GM04504 (cell line): ENCODE measurements at regions not wholly inside any gene's neighbourhood (a gene's known extent, or its start where the extent isn't known, plus 50 kb on each side); places are given as distances from the start of the nearest gene placed in this dataset.
A peak's percentile ranks its signal among the peaks of the same experiment; 100 is the strongest.
"Not testable (repeated sequence)": the region's sequence is repeated elsewhere in the genome, so short reads cannot be mapped to it uniquely, and the experiment has no call there.

Experiments used
- DNase-seq: peaks from one replicate; pipeline ENCODE4 v3.0.0-alpha.2; 2012; ENCODE audit warnings: low read depth

DNA sequence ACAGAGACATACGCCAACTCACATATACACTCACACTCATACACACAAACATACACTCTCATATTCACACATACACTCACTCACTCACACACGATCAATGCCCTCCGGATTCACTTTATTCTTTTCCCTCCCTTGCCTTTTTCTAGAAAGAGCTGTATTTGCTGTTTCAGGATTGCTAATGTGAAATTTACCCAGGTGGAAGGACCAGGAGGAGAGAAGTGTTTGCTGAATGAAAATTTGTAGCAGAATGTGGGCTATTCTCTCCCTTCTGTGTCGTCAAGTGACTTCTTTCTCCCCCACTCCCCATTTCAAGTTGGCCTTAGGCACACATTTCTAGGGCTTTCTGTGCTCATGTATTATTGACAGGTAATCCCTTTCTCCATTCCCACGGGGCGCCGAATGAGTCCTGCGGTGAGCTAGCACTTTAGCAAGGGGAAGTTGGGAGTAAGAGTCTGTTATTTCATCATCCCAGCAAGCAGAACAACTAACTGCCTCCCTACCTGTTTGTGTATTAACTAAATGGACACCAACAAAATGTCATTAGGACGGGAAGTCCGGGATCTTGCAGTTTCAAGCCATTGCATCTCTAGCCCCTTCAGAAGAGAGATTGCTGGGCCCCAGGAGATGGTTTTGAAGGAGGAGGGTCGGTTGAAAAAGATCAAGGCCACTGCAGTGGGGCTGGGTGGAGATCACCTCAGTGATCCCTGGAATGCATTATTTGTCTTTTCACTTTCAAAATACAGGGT is 97.1 kb upstream of the TAF11L2 start:
- no peak for DNase-seq

GRCh38 chr5:17401470-17402288 is 96.4 kb upstream of the TAF11L2 start:
- DNase-seq = no peak

DNA sequence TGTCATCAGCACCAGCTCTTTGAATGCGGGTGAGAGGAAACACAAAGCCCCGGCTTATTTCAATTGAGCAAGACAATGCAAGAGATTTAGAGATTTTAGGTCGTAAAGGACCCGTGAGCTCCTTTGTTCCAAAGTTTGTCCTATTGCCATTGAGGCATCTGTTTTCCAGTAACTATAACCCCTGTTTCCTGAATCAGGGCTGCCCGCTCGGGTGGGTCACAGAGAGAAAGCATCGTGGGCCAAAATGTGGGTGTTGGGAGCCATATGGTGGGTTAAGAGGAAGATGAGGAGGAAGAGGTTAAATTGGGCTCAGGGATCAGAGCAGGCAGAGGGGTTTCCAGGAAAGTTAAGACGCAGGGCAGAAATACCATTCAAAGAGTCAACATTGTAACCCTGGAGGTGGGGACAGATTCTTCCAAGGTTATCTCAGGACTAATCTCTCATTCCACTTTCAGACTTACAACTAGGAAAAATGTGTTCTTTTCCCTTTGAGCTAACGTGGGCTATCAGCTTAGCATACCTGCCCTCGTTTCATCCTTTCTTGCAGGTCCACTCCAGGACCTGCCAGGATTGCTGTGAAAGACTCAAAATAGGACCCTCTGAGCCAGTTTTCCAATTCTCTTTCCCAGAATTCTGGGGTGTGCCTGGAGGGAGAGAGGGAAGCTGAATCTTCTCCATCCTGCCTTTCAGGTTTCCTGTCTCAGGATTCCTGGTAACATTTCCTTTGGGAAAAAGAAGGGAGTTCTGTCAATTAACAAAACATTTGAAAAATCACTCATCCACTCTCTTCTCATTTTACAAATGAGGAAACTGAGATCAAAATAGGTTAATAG is 95.5 kb upstream of the TAF11L2 start:
- DNase-seq = no peak

DNA sequence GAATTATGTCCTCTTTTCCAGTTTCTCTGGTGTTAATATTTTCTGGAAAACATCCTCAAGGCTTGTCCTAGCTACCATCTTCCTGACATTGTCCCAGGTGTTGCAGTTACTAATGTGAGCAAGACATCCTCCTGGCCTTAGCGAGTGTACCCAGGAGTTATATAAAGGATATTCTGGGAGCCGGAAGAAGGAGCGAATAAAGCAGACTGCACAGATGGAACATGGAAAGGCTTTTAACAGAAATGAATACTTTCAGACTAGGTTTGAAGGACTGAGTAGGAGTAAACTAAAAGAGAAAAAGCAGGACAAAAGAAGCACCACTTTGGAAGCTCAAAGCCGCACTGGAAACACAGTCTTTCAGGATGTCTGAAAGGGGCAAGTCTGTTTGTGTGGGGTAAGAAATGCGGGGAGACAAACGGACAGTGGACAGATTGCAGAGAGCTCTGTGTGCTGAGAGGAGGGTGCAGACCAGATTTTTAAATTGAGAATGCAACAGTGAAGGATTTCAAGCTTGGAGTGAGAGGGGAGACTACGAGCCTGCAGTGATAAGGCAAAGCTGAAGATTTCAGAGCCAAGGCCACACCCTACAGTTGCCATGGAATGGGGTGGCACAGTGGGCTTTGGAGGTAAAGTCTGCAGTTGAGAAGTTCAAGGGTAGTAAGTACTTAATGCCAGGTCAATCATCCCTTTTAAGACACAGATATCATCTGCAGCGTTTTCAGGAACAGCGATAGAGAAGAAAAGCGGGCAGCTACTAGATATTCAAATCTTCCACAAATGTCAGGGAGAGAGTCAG is 94.1 kb upstream of the TAF11L2 start:
- DNase-seq = no peak

DNA sequence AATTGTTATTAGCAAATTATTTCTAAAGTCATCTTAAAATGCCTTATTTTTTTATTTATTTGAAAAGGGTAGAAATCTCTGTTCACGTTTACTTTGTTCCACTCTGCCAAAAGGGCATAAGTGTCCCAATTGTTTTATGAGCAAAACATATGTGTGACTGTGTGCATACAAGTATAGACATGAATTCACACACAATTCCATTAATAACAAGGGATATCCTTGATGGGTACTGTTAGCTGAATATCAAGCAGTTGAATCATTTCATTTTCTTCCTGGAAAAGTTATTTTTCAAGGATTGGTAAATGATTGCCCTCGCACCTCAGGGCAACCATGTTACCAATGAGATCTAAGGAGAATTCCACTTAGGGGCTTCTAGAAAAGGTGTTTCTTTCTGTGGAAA is 92.1 kb upstream of the TAF11L2 start:
- no peak for DNase-seq

DNA sequence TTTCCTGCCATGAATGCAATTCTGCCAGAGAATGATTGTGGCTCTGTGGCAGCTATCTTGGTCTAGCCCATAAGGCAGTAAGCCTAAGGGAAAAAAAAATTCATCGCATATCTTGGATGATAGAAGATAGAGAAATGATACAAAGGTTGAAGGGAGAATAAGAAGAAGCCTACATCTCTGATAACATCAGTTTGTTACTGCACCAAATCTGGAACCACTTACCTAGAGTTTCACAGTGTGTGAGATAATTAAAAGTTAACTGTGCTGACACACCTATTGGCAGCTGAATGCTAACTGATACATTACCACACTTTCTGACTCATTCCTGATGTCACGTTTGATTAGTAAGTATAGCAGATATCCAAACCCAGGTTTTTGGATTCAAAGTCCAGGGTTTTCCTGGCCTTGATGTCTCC is 91.6 kb upstream of the TAF11L2 start:
- DNase-seq = peak; percentile 8

- DNase-seq = no peak
Measured at GRCh38 chr5:17411436-17412402, 86.3 kb upstream of the TAF11L2 start.

- DNase-seq = no peak
Measured at GRCh38 chr5:17412760-17413671, 85.0 kb upstream of the TAF11L2 start.

- no peak for DNase-seq
Measured at GRCh38 chr5:17413691-17414090, 84.3 kb upstream of the TAF11L2 start.

- no peak for DNase-seq
Measured at GRCh38 chr5:17415321-17415758, 82.7 kb upstream of the TAF11L2 start.

GRCh38 chr5:17416374-17416773 is 81.7 kb upstream of the TAF11L2 start:
- not testable (repeated sequence) for DNase-seq

GRCh38 chr5:17424674-17425073 is 73.4 kb upstream of the TAF11L2 start:
- DNase-seq = no peak

DNA sequence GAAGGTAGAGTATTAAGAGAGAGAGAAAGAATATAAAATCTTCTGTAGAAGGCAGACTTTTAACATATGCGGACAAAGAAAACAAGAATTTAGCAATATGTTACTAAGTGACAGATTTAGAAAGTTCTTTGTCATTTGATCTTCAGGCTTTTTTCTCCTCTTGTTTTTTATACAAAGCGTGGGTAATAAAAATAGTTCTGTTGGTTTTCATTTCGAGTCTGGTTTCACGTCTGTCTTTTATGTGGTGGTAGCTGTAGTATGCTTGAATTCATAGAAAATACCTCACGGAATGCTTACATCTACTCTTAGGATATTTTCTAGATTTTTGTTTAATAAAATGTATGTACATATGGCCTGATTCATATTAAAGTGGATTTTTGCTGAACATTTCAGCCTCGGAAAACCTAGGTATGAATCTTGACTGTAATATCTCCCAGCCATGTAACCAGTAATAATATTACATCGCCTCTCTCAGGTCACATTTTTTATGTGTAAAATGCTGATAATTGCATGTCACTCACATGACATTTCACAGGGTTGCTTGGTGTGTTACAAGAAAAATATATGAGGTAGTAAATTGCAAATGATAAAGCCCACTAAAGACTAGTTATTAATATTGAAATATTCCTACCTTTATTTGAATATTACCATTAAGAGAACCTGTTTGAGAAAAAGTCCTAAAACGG is 72.5 kb upstream of the TAF11L2 start:
- no peak for DNase-seq

DNA sequence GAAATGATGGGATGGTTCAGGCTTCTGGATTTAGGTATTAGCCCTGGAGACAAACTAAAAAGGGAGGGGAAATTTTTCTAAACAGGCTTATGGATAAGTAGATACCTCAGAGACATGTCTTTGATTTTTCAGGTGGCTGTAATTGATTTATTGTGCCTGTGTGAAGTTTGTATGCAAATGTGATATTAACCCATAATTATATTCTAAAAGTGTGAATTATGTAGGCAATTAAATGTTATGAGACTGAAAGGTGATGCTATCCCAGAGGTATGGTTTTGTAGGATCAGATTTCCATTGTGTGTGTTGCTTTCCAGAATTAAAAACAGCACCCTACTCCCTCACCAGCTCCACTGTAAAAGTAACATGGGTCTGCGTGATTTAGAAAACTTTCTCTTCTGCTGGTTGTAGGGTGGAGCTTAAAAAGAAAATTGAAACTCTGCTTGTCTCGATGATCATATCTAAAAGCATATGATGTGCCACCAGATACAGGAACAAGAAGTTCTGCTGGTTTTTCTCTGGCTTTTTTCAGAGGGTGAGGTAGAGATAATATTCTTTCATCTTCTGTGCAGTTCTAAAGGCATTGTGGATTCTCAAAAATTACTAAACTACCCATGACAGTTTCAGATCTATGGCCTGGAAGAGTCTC is 71.8 kb upstream of the TAF11L2 start:
- DNase-seq = no peak

DNA sequence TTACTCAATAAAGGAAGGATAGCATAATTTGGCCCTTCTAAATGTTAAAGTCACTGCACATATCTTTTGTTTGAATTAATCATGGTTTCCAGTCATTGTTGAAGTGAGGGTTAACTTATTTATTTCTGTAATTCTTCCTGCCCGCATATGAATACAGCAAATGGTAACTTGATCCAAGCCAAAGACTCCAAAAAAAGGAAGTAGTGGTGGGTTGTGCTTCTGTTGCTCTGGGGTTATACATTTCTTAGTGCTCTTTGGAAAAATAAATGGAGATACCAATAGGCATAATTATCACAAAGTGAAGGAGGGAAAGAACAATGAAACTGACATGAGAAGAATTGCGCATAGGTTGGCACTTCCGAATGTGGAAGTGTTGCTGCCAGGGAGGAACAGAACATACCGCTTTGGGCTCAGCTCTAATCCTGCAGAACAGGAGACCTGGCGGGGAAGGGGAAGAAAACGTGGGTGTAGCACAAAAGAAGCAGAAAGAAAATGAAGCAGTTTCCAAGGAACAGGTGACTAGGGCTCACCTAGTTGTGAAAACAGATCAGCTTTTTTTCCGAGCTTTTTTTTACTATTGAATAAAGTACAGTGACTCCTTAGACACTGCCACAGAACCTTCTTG is 69.7 kb upstream of the TAF11L2 start:
- DNase-seq = no peak

DNA sequence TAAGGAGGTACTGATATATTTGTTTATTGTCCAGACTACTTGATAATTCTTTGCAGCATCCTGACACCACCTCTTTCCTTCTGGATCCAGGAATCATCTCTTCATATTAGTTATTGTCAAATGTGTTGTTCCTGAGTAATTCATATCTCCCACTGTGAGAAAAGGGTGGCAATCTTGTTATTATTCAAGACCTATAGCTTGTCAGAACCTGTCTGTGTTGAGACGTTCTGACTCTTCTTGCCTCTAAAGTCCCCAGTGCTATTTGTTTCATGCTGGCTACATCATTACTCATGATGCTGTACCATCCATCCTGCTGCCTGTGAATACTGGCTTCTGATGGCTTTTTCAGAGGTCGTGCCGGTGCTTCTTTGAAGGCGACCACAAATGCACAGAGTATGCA is 68.7 kb upstream of the TAF11L2 start:
- no peak for DNase-seq

- no peak for DNase-seq
Measured at GRCh38 chr5:17430241-17430640, 67.8 kb upstream of the TAF11L2 start.
